Duodenal mucosa (tissue), 2 donors: ENCODE measurements at regions not wholly inside any gene's neighbourhood (a gene's known extent, or its start where the extent isn't known, plus 50 kb on each side); places are given as distances from the start of the nearest gene placed in this dataset.
"Not testable (repeated sequence)": the region's sequence is repeated elsewhere in the genome, so short reads cannot be mapped to it uniquely, and the experiment has no call there.

Experiments used
- H3K27ac ChIP-seq: one replicate; pipeline ENCODE4 v1.7.0; 2013; ENCODE audit warnings: low read depth, low read length
- H3K27me3 ChIP-seq, 2 donors: one replicate each; pipeline ENCODE4 v1.7.0; 2013; ENCODE audit warnings: low read length in 2 of 2, control low read depth in 1 of 2; ENCODE audit not compliant: insufficient read depth in 2 of 2, control insufficient read depth in 1 of 2
- H3K36me3 ChIP-seq, 2 donors: one replicate each; pipeline ENCODE4 v1.7.0; 2013; ENCODE audit warnings: low read length in 2 of 2, control low read depth in 1 of 2; ENCODE audit not compliant: insufficient read depth in 2 of 2, control insufficient read depth in 1 of 2
- H3K4me1 ChIP-seq, 2 donors: one replicate each; pipeline ENCODE4 v1.7.0; 2013; ENCODE audit warnings: low read length in 2 of 2, control low read depth in 1 of 2; ENCODE audit not compliant: insufficient read depth in 2 of 2, control insufficient read depth in 1 of 2
- H3K4me3 ChIP-seq, 2 donors: one replicate each; pipeline ENCODE4 v1.7.0; 2013; ENCODE audit warnings: low read length in 2 of 2, low read depth in 1 of 2
- H3K9ac ChIP-seq, 2 donors: one replicate each; pipeline ENCODE4 v1.7.0; 2013; ENCODE audit warnings: low read length in 2 of 2, low read depth in 1 of 2
- H3K9me3 ChIP-seq, 2 donors: one replicate each; pipeline ENCODE4 v1.7.0; 2013; ENCODE audit warnings: low read length in 2 of 2, control low read depth in 1 of 2; ENCODE audit not compliant: control insufficient read depth in 1 of 2

GRCh38 chr2:111413950-111414349, 293.2 kb downstream of the BCL2L11 start:
- not testable (repeated sequence) for H3K9ac ChIP-seq, H3K27me3 ChIP-seq, H3K27ac ChIP-seq, H3K9me3 ChIP-seq, H3K4me3 ChIP-seq, H3K4me1 ChIP-seq, H3K36me3 ChIP-seq

- H3K9ac ChIP-seq, H3K27me3 ChIP-seq, H3K36me3 ChIP-seq, H3K4me1 ChIP-seq, H3K4me3 ChIP-seq, H3K9me3 ChIP-seq, H3K27ac ChIP-seq: not testable (repeated sequence)
Observed at GRCh38 chr2:111415765-111416743, 295.3 kb downstream of the BCL2L11 start.

GRCh38 chr2:111417026-111417425, 296.3 kb downstream of the BCL2L11 start:
- H3K9ac ChIP-seq, H3K9me3 ChIP-seq, H3K27me3 ChIP-seq, H3K4me1 ChIP-seq, H3K4me3 ChIP-seq, H3K27ac ChIP-seq, H3K36me3 ChIP-seq: not testable (repeated sequence)

- H3K27me3 ChIP-seq, H3K27ac ChIP-seq, H3K36me3 ChIP-seq, H3K4me1 ChIP-seq, H3K9me3 ChIP-seq, H3K4me3 ChIP-seq, H3K9ac ChIP-seq: not testable (repeated sequence)
Observed at GRCh38 chr2:111418091-111418875, 297.6 kb downstream of the BCL2L11 start.

- not testable (repeated sequence) for H3K27ac ChIP-seq, H3K4me3 ChIP-seq, H3K36me3 ChIP-seq, H3K4me1 ChIP-seq, H3K27me3 ChIP-seq, H3K9me3 ChIP-seq, H3K9ac ChIP-seq
Observed at GRCh38 chr2:111420074-111420473, 299.4 kb downstream of the BCL2L11 start.

- H3K36me3 ChIP-seq, H3K27me3 ChIP-seq, H3K4me3 ChIP-seq: not testable (repeated sequence)
Observed at GRCh38 chr2:111420835-111421234, 300.1 kb downstream of the BCL2L11 start.

GRCh38 chr2:111421949-111422348, 301.2 kb downstream of the BCL2L11 start:
- H3K36me3 ChIP-seq, H3K9ac ChIP-seq, H3K27ac ChIP-seq, H3K9me3 ChIP-seq, H3K4me1 ChIP-seq, H3K27me3 ChIP-seq, H3K4me3 ChIP-seq: not testable (repeated sequence)

More at GRCh38 chr2:111420835-111421234, 300.1 kb downstream of the BCL2L11 start:
- H3K27ac ChIP-seq, H3K9me3 ChIP-seq, H3K4me1 ChIP-seq, H3K9ac ChIP-seq: not testable (repeated sequence)

GRCh38 chr2:111422562-111422961, 301.8 kb downstream of the BCL2L11 start:
- H3K27ac ChIP-seq, H3K27me3 ChIP-seq, H3K4me1 ChIP-seq, H3K9me3 ChIP-seq, H3K9ac ChIP-seq, H3K4me3 ChIP-seq, H3K36me3 ChIP-seq: not testable (repeated sequence)

- not testable (repeated sequence) for H3K9ac ChIP-seq, H3K4me3 ChIP-seq, H3K36me3 ChIP-seq, H3K9me3 ChIP-seq, H3K4me1 ChIP-seq, H3K27me3 ChIP-seq, H3K27ac ChIP-seq
Observed at GRCh38 chr2:111423184-111423583, 302.5 kb downstream of the BCL2L11 start.

GRCh38 chr2:111424176-111424575, 303.5 kb downstream of the BCL2L11 start:
- not testable (repeated sequence) for H3K9ac ChIP-seq, H3K27ac ChIP-seq, H3K27me3 ChIP-seq, H3K9me3 ChIP-seq, H3K36me3 ChIP-seq, H3K4me3 ChIP-seq, H3K4me1 ChIP-seq
